K562 (cell line): ENCODE measurements at regions not wholly inside any gene's neighbourhood (a gene's known extent, or its start where the extent isn't known, plus 50 kb on each side); places are given as distances from the start of the nearest gene placed in this dataset.

Source experiments
- ATAC-seq: fragments of 200-7000 bp; cut with Tn5 transposase; 3 replicates; pipeline ENCODE4 v1.9.1; 2020; ENCODE audit warnings: moderate library complexity
- BruUV-seq: library from RNA; stranded (reverse); fragments of 400-500 nt; replicated peaks from 2 replicates; lab custom pipeline; 2021; lab: Mats Ljungman, UMichigan
- CTCF ChIA-PET: fragments of 300-600 bp; formaldehyde crosslinking; extraction: SDS; loops from one replicate; lab custom pipeline; 2021; ENCODE audit warnings: low intra/inter-chr PET ratio; lab: Yijun Ruan, JAX
- POLR2A ChIA-PET: fragments of 300-600, 350-650 bp; sonication (Branson Sonifier 250); formaldehyde crosslinking; extraction: SDS; loops from one replicate; lab custom pipeline; 2021; ENCODE audit warnings: antibody characterized with exemption, inconsistent platforms; lab: Yijun Ruan, JAX
- DNase-seq, 4 experiments: peaks; one replicate each; pipeline versions ENCODE4 v3.0.0 to v3.0.0-alpha.2; 2011 to 2018; ENCODE audit warnings: low spot score in 3 of 4, mixed read lengths in 3 of 4; ENCODE audit errors: extremely low read depth in 1 of 4
- FAIRE-seq: peaks from 2 replicates; lab custom pipeline; 2011; peaks lifted over from hg19 to GRCh38; lab: Jason Lieb, UNC
- H2AFZ ChIP-seq: 2 replicates; pipeline ENCODE4 v1.6.0; 2011; ENCODE audit warnings: low read depth, low read length, control low read depth, inconsistent platforms
- H3K27ac ChIP-seq: fragments of 200-600 bp; 3 replicates; pipeline ENCODE4 v1.8.0; 2011; ENCODE audit warnings: low read depth, mild to moderate bottlenecking, control low read depth, inconsistent platforms, low read length, moderate library complexity, mixed read lengths; ENCODE audit errors: extremely low read depth
- H3K27me3 ChIP-seq, 2 experiments: fragments of 300-600 bp in 1 of 2; 2 replicates in 1 of 2; 3 replicates in 1 of 2; pipeline versions ENCODE4 v1.6.0 to v1.8.0; 2011; ENCODE audit warnings: inconsistent platforms in 2 of 2, low read length in 2 of 2, mild to moderate bottlenecking in 1 of 2, mixed read lengths in 1 of 2, moderate library complexity in 1 of 2; ENCODE audit not compliant: control insufficient read depth in 2 of 2, insufficient read depth in 2 of 2
- H3K36me3 ChIP-seq: fragments of 300-600 bp; 3 replicates; pipeline ENCODE4 v1.8.0; 2011; ENCODE audit warnings: mild to moderate bottlenecking, low read length, inconsistent platforms; ENCODE audit not compliant: control insufficient read depth, insufficient read depth
- H3K4me1 ChIP-seq, 2 experiments: fragments of 200-600 bp in 1 of 2; replicated peaks in 1 of 2; 2 replicates in 1 of 2; 3 replicates in 1 of 2; pipeline versions ENCODE4 v1.5.1 to v1.8.0; 2011; ENCODE audit warnings: inconsistent platforms in 2 of 2, low read length in 2 of 2, mild to moderate bottlenecking in 1 of 2, mixed read lengths in 1 of 2, moderate library complexity in 1 of 2; ENCODE audit not compliant: control insufficient read depth in 2 of 2, insufficient read depth in 2 of 2
- H3K4me2 ChIP-seq: 2 replicates; pipeline ENCODE4 v1.6.1; 2011; ENCODE audit warnings: low read length, control low read depth, inconsistent platforms, mixed read lengths; ENCODE audit not compliant: insufficient read depth
- H3K4me3 ChIP-seq: fragments of 200-600 bp; sonication (generic), shearing (Covaris generic); 2 replicates; pipeline ENCODE4 v1.5.1; 2016; ENCODE audit warnings: control low read depth, inconsistent platforms
- H3K79me2 ChIP-seq: fragments of 200-600 bp; 3 replicates; pipeline ENCODE4 v1.8.0; 2011; ENCODE audit warnings: low read length, inconsistent platforms; ENCODE audit not compliant: control insufficient read depth, insufficient read depth
- H3K9ac ChIP-seq, 2 experiments: 2 replicates each; pipeline versions ENCODE4 v1.6.0 to v1.6.1; 2011; ENCODE audit warnings: low read depth in 2 of 2, low read length in 2 of 2, control low read depth in 1 of 2, inconsistent platforms in 1 of 2, mild to moderate bottlenecking in 1 of 2, mixed read lengths in 1 of 2; ENCODE audit not compliant: insufficient read depth in 1 of 2
- H3K9me1 ChIP-seq: one replicate; pipeline ENCODE4 v1.6.0; 2011; ENCODE audit warnings: inconsistent platforms, mild to moderate bottlenecking, low read length, moderate library complexity; ENCODE audit not compliant: control insufficient read depth, insufficient read depth
- H3K9me3 ChIP-seq: replicated peaks from 2 replicates; pipeline ENCODE4 v1.5.1; 2011; ENCODE audit warnings: low read depth, low read length, inconsistent platforms; ENCODE audit not compliant: control insufficient read depth, insufficient read depth
- H4K20me1 ChIP-seq: replicated peaks from 2 replicates; pipeline ENCODE4 v1.6.1; 2011; ENCODE audit warnings: low read length, inconsistent platforms, mixed read lengths; ENCODE audit not compliant: control insufficient read depth, insufficient read depth
- HBP1 ChIP-seq: fragments of 450-650 bp; formaldehyde crosslinking; IDR thresholded peaks from 2 replicates; pipeline ENCODE4 v1.4.0; 2022; ENCODE audit warnings: missing genetic modification characterization
- HDAC1 ChIP-seq, 2 experiments: fragments of 450-650 bp; IDR thresholded peaks; 2 replicates each; pipeline ENCODE4 v1.6.1; 2016 to 2017; ENCODE audit warnings: inconsistent platforms in 1 of 2, mild to moderate bottlenecking in 1 of 2, moderate library complexity in 1 of 2
- HLTF ChIP-seq: fragments of 450-650 bp; IDR thresholded peaks from 2 replicates; pipeline ENCODE4 v1.6.1; 2016
- MEF2A ChIP-seq: IDR thresholded peaks from 2 replicates; pipeline ENCODE4 v1.6.1; 2011; ENCODE audit warnings: low read depth, mild to moderate bottlenecking, low read length, moderate library complexity; ENCODE audit not compliant: control insufficient read depth
- MYNN ChIP-seq, 2 experiments: sonication (generic); formaldehyde crosslinking in 1 of 2; IDR thresholded peaks; 2 replicates each; pipeline versions ENCODE4 v1.5.0 to v1.6.1; 2016 to 2020; ENCODE audit warnings: antibody characterized with exemption in 1 of 2, missing genetic modification reagents in 1 of 2
- NCOR1 ChIP-seq: fragments of 450-650 bp; IDR thresholded peaks from 2 replicates; pipeline ENCODE4 v1.6.1; 2016; ENCODE audit warnings: mild to moderate bottlenecking, moderate library complexity
- POLR2B ChIP-seq: fragments of 450-650 bp; IDR thresholded peaks from 2 replicates; pipeline ENCODE4 v1.6.1; 2018; ENCODE audit warnings: low read depth; ENCODE audit not compliant: partially characterized antibody
- POLR2H ChIP-seq: IDR thresholded peaks from 2 replicates; pipeline ENCODE4 v1.6.1; 2016; ENCODE audit warnings: missing genetic modification characterization, low read depth, mild to moderate bottlenecking, control low read depth, missing compliant biosample characterization, moderate library complexity
- SIX5 ChIP-seq, 2 experiments: IDR thresholded peaks; 2 replicates each; pipeline ENCODE4 v1.6.1; 2011; ENCODE audit warnings: low read length in 2 of 2, borderline replicate concordance in 1 of 2, low read depth in 1 of 2, mild to moderate bottlenecking in 1 of 2, moderate library complexity in 1 of 2; ENCODE audit not compliant: insufficient read depth in 1 of 2
- STAT5A ChIP-seq: IDR thresholded peaks from 2 replicates; pipeline ENCODE4 v1.6.1; 2012; ENCODE audit warnings: low read length, inconsistent platforms, borderline replicate concordance
- ZNF232 ChIP-seq: sonication (generic); formaldehyde crosslinking; IDR thresholded peaks from 2 replicates; pipeline ENCODE4 v1.8.0; 2022; ENCODE audit warnings: mild to moderate bottlenecking, missing genetic modification reagents
- ZNF239 ChIP-seq: fragments of 250-450 bp; sonication (Bioruptor Pico); IDR thresholded peaks from 2 replicates; pipeline ENCODE4 v1.4.0; 2020; ENCODE audit warnings: mild to moderate bottlenecking
- ZNF354B ChIP-seq: fragments of 250-450 bp; sonication (Bioruptor Pico); IDR thresholded peaks from 2 replicates; pipeline ENCODE4 v1.4.0; 2020
- ZNF785 ChIP-seq: fragments of 250-450 bp; sonication (Bioruptor Pico); IDR thresholded peaks from 2 replicates; pipeline ENCODE4 v1.4.0; 2020; ENCODE audit warnings: mild to moderate bottlenecking
- WGBS: fragments of 100-300 bp; shearing (Covaris generic); methylation state at CpG from one replicate; pipeline ENCODE4 v1.1.6; 2016; ENCODE audit warnings: low coverage, mixed read lengths; ENCODE audit not compliant: insufficient coverage; ENCODE audit errors: missing lambda C conversion rate; 5-methylcytosine and 5-hydroxymethylcytosine counted together
- in situ Hi-C: fragments of 300-500 bp; cut with MboI; formaldehyde crosslinking; loops from 4 replicates; pipeline ENCODE4 v1.15.0; 2018; ENCODE audit warnings: inconsistent platforms, mixed read lengths
- intact Hi-C: fragments of 100-400 bp; cut with micrococcal nuclease; formaldehyde crosslinking; loops from 2 replicates; pipeline ENCODE4 v1.14.2; 2022

DNA sequence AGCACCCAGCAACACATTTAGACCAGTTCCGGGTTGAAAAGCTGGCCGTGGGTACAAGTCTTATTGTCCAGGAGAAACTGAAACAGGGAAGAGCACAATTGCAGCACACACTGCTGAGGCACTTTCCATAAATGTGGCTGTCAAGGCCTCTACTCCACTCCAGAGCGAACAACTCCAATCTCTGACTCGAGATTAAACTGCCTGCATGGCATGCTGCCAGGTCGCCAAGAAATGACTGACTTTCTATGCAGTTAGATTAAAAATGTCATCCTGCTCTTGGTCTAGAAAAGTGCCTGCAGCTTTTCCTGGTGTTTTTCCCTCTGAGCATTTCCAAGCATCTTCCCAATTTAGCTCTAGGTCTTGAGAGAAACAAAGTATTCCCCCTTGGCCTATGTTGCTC is 260.6 kb upstream of the EMCN start (continued):
- TF ChIP-seq HBP1 (CRISPR knock-in tag) (no peak), NCOR1 (no peak), MYNN (IDR thresholded peaks at IDR 0.05) (no peak), MYNN (CRISPR knock-in tag; IDR thresholded peaks at IDR 0.05) (no peak)

DNA sequence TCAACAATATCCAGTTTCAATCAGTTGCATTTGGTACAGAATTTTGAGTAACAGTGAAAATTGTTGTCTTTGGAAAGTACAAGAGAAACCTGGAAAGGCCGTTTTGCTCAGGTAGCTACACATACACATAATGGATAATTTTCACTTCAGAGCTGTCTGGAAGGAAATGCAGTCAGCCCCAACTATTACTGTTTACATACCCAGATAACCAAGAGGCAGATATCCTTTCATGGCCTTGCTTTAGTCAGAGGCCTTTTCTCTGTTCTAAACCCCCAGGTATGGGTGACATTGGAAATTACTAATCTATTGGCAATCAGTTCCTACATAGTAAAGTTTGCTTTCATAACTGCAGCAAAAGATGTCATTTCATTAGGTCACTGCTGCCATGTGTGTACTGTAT is 244.9 kb upstream of the EMCN start:
- H3K36me3 ChIP-seq = no peaks in the 10 kb centered on the region
- H3K4me1 ChIP-seq = no peaks in the 10 kb centered on the region
- ATAC-seq (no peak), DNase-seq (no peak), FAIRE-seq (no peak)
- no peaks in the 10 kb centered on the region for H3K27me3 ChIP-seq
- ChIA-PET CTCF (no interaction called here), POLR2A (no interaction called here)
- no peaks in the 10 kb centered on the region for H4K20me1 ChIP-seq
- no peaks in the 10 kb centered on the region for H3K9me1 ChIP-seq
- no peaks in the 10 kb centered on the region for H3K9me3 ChIP-seq
- in situ Hi-C loops (no loop called here), intact Hi-C loops (no loop called here)
- no peak overlapping the region for H2AFZ ChIP-seq
- 0% methylated on average over 1 of the region's 1 CpG for WGBS
- H3K9ac ChIP-seq = no peak overlapping the region
- no peak overlapping the region for H3K4me3 ChIP-seq
- TF ChIP-seq ZNF785 (CRISPR knock-in tag) (no peak), HDAC1 (IDR thresholded peaks at IDR 0.05) (no peak), HLTF (no peak), ZNF239 (CRISPR knock-in tag) (no peak), POLR2B (no peak), STAT5A (no peak), POLR2H (tag) (no peak), MEF2A (no peak), ZNF354B (no peak), ZNF232 (CRISPR knock-in tag) (no peak), SIX5 (IDR thresholded peaks at IDR 0.05; ENCODE audit: borderline replicate concordance in 1 of 2, insufficient read depth in 1 of 2, low read depth in 1 of 2, low read length in 2 of 2) (no peak)
- no TSS peak for BruUV-seq
- no peak overlapping the region for H3K27ac ChIP-seq
- no peaks in the 10 kb centered on the region for H3K79me2 ChIP-seq
- no peak overlapping the region for H3K4me2 ChIP-seq
